ENCODE measurements at regions not wholly inside any gene's neighbourhood (a gene's known extent, or its start where the extent isn't known, plus 50 kb on each side); places are given as distances from the start of the nearest gene placed in this dataset.

GRCh38 chrX:114363346-114363745 is 220.5 kb upstream of the HTR2C start:
- no peak overlapping the region for H3K27ac Mint-ChIP-seq
- ATAC-seq (ENCODE audit: low read depth) = no peak
- POLR2A ChIA-PET = no interaction called here

GRCh38 chrX:114365065-114365834 is 218.6 kb upstream of the HTR2C start:
- Mint-ChIP-seq H3K27ac (no peak overlapping the region), H3K9me3 (no peaks in the 10 kb centered on the region), H3K36me3 (ENCODE audit: low read depth) (no peaks in the 10 kb centered on the region), H3K27me3 (no peaks in the 10 kb centered on the region), H3K4me3 (no peak overlapping the region), H3K4me1 (no peaks in the 10 kb centered on the region)
- ChIA-PET CTCF (no interaction called here), POLR2A (no interaction called here)
- DNase-seq (no peak), ATAC-seq (ENCODE audit: low read depth) (no peak)
- intact Hi-C loops (cut with micrococcal nuclease) = no loop called here
- TF ChIP-seq CTCF (IDR thresholded peaks at IDR 0.05) = no peak

More at GRCh38 chrX:114363346-114363745, 220.5 kb upstream of the HTR2C start:
- TF ChIP-seq CTCF (IDR thresholded peaks at IDR 0.05) = no peak
- intact Hi-C loops (cut with micrococcal nuclease) = no loop called here
- no peak for DNase-seq
- H3K27me3 Mint-ChIP-seq = no peaks in the 10 kb centered on the region
- H3K4me3 Mint-ChIP-seq = no peak overlapping the region
- H3K36me3 Mint-ChIP-seq (ENCODE audit: low read depth) = no peaks in the 10 kb centered on the region
- no peaks in the 10 kb centered on the region for H3K9me3 Mint-ChIP-seq
- CTCF ChIA-PET = no interaction called here
- H3K4me1 Mint-ChIP-seq = no peaks in the 10 kb centered on the region

- Mint-ChIP-seq H3K27ac (no peak overlapping the region), H3K4me1 (no peaks in the 10 kb centered on the region), H3K4me3 (no peak overlapping the region), H3K9me3 (no peaks in the 10 kb centered on the region), H3K36me3 (ENCODE audit: low read depth) (no peaks in the 10 kb centered on the region), H3K27me3 (no peaks in the 10 kb centered on the region)
- no peak for TF ChIP-seq CTCF (IDR thresholded peaks at IDR 0.05)
- CTCF ChIA-PET = no interaction called here
- no peak for ATAC-seq (ENCODE audit: low read depth)
- POLR2A ChIA-PET = no interaction called here
- no peak for DNase-seq
- intact Hi-C loops (cut with micrococcal nuclease) = no loop called here
Observed at GRCh38 chrX:114372937-114373336, 210.9 kb upstream of the HTR2C start.

GRCh38 chrX:114390251-114390796 is 193.6 kb upstream of the HTR2C start:
- no peaks in the 10 kb centered on the region for H3K9me3 Mint-ChIP-seq
- TF ChIP-seq CTCF (IDR thresholded peaks at IDR 0.05) = no peak
- H3K36me3 Mint-ChIP-seq (ENCODE audit: low read depth) = no peaks in the 10 kb centered on the region
- no peaks in the 10 kb centered on the region for H3K4me1 Mint-ChIP-seq
- H3K4me3 Mint-ChIP-seq = no peak overlapping the region
- H3K27ac Mint-ChIP-seq = no peak overlapping the region
- H3K27me3 Mint-ChIP-seq = no peaks in the 10 kb centered on the region
- ATAC-seq (ENCODE audit: low read depth) (no peak), DNase-seq (no peak)
- ChIA-PET POLR2A (no interaction called here), CTCF (no interaction called here)
- intact Hi-C loops (cut with micrococcal nuclease) = no loop called here
